ENCODE measurements at regions not wholly inside any gene's neighbourhood (a gene's known extent, or its start where the extent isn't known, plus 50 kb on each side); places are given as distances from the start of the nearest gene placed in this dataset.

GRCh38 chr18:65403534-65403933, 347.3 kb upstream of the CDH7 start:
- no peak for TF ChIP-seq POLR2A (IDR thresholded peaks at IDR 0.05; ENCODE audit: low read length)
- no peak for TF ChIP-seq GATA1 (IDR thresholded peaks at IDR 0.05; ENCODE audit: low read depth, low read length)
